T1000 (cell line): ENCODE measurements at regions not wholly inside any gene's neighbourhood (a gene's known extent, or its start where the extent isn't known, plus 50 kb on each side); places are given as distances from the start of the nearest gene placed in this dataset.

Experiments used
- DNase-seq: peaks from one replicate; lab custom pipeline; 2025; ENCODE audit warnings: mixed read lengths; lab: John Stamatoyannopoulos, UW

- no peak for DNase-seq
Observed at GRCh38 chr9:88229434-88229833, 91.2 kb upstream of the SPATA31C2 start.

- no peak for DNase-seq
Observed at GRCh38 chr9:88224938-88225337, 86.7 kb upstream of the SPATA31C2 start.

GRCh38 chr9:88221105-88221504, 82.8 kb upstream of the SPATA31C2 start:
- no peak for DNase-seq

DNA sequence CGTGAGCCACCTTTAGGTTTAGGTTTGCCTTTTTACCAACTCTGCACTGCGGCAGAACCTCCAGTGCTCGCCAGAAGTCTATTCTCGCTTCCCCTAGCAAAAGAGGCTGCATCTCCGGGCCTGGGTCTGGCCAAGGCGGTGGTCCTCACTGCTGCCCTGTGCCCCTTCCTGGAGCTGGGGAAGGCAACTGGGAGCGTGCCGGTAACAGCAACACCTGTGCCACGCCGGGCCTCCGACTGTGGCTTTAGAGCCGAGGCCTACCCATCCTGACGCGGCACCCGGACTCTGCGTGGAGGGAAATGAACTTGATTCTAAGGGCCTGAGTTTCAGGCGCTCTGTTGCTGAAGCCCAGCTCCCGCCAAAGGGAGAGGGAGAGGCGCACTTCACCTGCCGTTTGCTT, 82.4 kb upstream of the SPATA31C2 start:
- DNase-seq: no peak

DNA sequence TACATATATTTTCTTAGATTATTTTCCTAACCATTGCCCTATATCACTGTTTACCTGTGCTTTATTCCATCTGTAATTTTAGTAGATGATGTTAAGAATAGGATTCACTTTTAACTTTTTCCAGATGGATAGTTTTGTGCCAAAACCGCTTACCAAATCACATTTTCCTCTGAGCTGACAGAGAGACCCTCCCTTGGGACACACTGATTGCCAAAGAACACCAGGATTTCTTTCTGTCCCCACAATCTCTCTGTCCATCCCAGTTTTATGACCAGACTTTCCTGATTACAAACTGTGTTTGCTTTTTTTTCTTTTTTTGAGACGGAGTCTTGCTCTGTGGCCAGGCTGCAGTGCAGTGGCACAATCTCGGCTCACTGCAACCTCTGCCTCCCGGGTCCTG, 81.3 kb upstream of the SPATA31C2 start:
- no peak for DNase-seq

GRCh38 chr9:88218726-88219125, 80.5 kb upstream of the SPATA31C2 start:
- DNase-seq: no peak

DNA sequence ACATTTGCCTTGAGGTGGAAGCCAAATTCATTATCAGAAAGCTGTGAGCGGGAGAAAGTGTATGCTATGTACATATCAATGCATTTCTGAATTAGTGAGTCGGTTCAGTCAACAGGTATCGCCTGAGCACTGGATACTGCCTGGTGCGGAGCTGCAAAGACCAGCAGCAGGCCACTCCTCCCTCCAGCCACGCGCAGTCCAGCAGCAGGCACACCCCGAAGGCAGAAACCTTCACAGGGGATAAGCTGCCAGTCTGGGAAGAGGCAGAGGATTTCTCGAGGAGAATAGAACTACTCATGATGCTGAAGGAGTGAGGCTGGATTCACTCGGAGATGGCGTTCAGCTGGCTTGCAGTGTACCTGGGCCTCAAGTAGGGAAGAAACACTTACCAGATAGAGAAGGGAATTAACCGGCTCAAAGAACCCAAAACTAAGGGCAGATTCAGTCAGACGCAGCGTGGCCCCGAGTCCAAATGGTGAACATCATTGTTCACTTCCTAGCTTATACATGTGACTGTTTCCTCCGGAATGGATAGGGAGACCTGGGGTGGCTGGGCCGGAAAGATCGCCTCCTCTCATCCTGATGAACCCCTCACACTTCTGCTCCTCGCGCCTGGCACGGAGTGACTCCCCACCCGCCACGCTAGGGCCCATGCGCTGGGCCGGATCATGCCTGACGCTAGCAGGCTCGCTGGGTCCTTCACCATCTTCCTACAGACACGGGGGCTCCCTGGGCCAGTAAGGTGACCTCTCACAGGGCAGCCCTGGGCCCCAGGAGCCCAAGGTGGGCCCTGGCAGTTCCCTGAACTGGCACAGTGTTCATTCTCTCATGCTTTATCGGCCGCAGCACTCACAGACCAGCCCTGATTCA, 78.1 kb upstream of the SPATA31C2 start:
- no peak for DNase-seq

- no peak for DNase-seq
Observed at GRCh38 chr9:88215196-88216125, 77.2 kb upstream of the SPATA31C2 start.

DNA sequence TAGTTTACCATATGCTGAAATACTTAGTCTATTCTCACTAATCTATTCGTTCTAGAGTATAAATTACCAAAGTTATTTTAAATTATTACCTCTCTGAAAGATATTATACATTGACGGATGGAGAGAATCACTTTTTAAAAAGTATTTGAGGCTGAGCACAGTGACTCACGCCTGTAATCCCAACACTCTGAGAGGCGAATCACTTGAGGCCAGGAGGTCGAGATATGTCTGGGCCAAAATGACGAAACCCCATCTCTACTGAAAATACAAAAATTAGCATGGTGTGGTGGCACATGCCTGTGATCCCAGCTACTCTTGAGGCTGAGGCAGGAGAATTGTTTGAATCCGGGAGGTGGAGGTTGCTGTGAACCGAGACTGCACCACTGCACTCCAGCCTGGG, 64.0 kb upstream of the SPATA31C2 start:
- DNase-seq: no peak

GRCh38 chr9:88198341-88198807, 60.1 kb upstream of the SPATA31C2 start:
- DNase-seq: no peak

GRCh38 chr9:88197781-88198340, 59.6 kb upstream of the SPATA31C2 start:
- no peak for DNase-seq

DNA sequence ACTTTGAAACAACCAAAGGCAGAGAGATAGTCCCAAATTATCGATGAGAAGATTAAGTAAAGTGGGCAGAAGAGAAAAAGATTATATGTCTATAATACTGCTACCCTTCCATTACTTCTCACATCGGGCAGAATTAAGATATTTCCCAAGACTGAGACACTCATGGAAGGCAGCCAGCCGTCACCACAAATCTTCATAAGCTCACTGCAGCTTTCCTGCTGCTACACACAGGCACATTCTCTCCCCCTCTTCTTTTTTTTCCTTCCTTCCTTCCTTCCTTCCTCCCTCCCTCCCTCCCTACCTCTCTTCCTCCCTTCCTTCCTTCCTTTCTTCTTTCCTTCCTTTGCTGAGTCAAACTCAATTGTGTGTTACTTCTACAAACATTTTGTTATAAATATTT, 58.7 kb upstream of the SPATA31C2 start:
- DNase-seq: no peak

DNA sequence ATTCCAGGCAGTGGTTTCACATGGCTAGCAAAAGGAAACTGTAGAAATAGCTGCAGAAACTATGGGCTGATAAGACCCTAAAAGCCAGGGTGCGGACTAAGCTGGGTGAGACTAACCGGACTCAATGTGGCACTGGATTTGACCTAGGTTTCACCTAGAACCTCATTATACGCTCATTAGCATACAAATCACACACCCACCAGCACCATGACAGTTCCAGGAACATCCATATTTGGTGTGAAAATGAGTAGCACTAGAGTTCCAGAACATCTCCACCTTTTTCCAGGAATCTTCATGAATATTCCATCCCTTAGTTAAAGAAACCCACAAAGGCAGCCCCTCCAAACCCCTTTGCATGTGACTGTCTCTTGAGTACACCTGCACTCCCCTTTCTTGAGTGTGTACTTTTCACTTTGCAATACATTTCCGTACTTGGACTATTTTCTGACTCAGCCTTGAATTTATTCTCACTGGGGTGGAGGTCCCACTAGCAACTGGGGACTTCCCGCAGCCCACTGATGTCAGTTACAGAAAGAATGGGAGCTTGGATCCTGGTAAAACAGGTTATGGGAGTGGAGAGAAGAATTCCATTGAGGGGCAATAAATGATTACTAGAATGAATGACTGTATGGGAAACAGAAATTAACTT, 58.0 kb upstream of the SPATA31C2 start:
- DNase-seq: no peak

GRCh38 chr9:88193766-88194165, 55.5 kb upstream of the SPATA31C2 start:
- no peak for DNase-seq

DNA sequence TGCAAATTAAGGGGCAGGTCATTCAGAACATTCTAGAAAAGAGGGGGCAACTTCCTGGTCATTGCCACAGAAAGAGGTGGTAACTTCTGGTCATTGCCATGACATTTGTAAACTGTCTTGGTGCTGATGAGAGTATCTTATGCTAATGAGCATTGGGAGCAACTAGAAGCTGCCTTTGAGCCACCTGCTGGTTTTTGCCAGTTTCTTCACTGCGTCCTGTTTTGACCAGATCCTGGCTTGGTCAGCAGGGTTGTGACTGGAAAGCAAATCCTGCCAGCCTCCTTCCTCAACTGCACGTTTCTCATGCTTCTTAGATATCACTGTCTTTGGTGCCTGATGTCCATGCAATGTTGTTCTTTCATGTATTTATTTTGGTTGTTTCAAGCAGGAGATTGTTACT, 53.2 kb upstream of the SPATA31C2 start:
- DNase-seq: no peak

GRCh38 chr9:88189371-88189770, 51.1 kb upstream of the SPATA31C2 start:
- DNase-seq: no peak
